ENCODE measurements at regions not wholly inside any gene's neighbourhood (a gene's known extent, or its start where the extent isn't known, plus 50 kb on each side); places are given as distances from the start of the nearest gene placed in this dataset.

- no peak overlapping the region for H3K4me2 ChIP-seq (ENCODE audit: insufficient read depth, low read length)
- DNase-seq (ENCODE audit: extremely low read depth in 1 of 4, low spot score in 3 of 4) (no peak), ATAC-seq (no peak), FAIRE-seq (no peak)
- H3K27ac ChIP-seq (ENCODE audit: extremely low read depth, low read depth, low read length), result no peak overlapping the region
- TF ChIP-seq CHD2 (IDR thresholded peaks at IDR 0.05; ENCODE audit: low read depth, low read length), result no peak
- no peak for TF ChIP-seq RBBP5 (IDR thresholded peaks at IDR 0.05; ENCODE audit: borderline replicate concordance, insufficient read depth, low read length, poor library complexity, severe bottlenecking)
- 0 out of 2 replicates have a peak, but pooled peaks have one; percentile 27 for TF ChIP-seq ATF3 (IDR thresholded peaks at IDR 0.05)
- no peak for TF ChIP-seq ATF3 (CRISPR knock-in tag; conservative IDR thresholded peaks at IDR 0.05)
- no peak for TF ChIP-seq CEBPG (CRISPR knock-in tag; IDR thresholded peaks at IDR 0.05)
- peak in 1 of 2 experiments; percentile 51; a peak in 2 of 4 replicates for TF ChIP-seq CEBPG (tag; conservative IDR thresholded peaks at IDR 0.05 in 1 of 2, IDR thresholded peaks at IDR 0.05 in 1 of 2)
- no peak for TF ChIP-seq HDAC3 (IDR thresholded peaks at IDR 0.05; ENCODE audit: borderline replicate concordance, partially characterized antibody)
- TF ChIP-seq FOXJ3 (CRISPR knock-in tag; IDR thresholded peaks at IDR 0.05), result no peak
- POLR2A ChIA-PET, result no interaction called here
- 2% methylated on average over 4 of the region's 4 CpGs for WGBS (ENCODE audit: insufficient coverage, low coverage, missing lambda C conversion rate)
- CTCF ChIA-PET (ENCODE audit: low intra/inter-chr PET ratio), result no interaction called here
- intact Hi-C loops (cut with micrococcal nuclease) (no loop called here), in situ Hi-C loops (cut with MboI) (no loop called here)
- no peaks in the 10 kb centered on the region for H4K20me1 ChIP-seq (replicated peaks; ENCODE audit: control insufficient read depth, insufficient read depth, low read length)
- no peak overlapping the region for H2AFZ ChIP-seq (ENCODE audit: low read depth, low read length)
- no peak overlapping the region for H3K4me3 ChIP-seq
- no peaks in the 10 kb centered on the region for H3K9me3 ChIP-seq (replicated peaks; ENCODE audit: control insufficient read depth, insufficient read depth, low read depth, low read length)
- no peaks in the 10 kb centered on the region for H3K79me2 ChIP-seq (ENCODE audit: control insufficient read depth, insufficient read depth, low read length)
- BruUV-seq (replicated peaks), result no TSS peak
- H3K4me1 ChIP-seq (replicated peaks in 1 of 2; ENCODE audit: control insufficient read depth in 2 of 2, insufficient read depth in 2 of 2, low read length in 2 of 2), result no peaks in the 10 kb centered on the region
- H3K27me3 ChIP-seq (ENCODE audit: control insufficient read depth in 2 of 2, insufficient read depth in 2 of 2, low read length in 2 of 2), result peaks cover 0 to 4% of the 10 kb centered on the region in 2 experiments; a peak in 1 of 5 replicates
- H3K36me3 ChIP-seq (ENCODE audit: control insufficient read depth, insufficient read depth, low read length), result no peaks in the 10 kb centered on the region
- no peak overlapping the region for H3K9ac ChIP-seq (ENCODE audit: insufficient read depth in 1 of 2, low read depth in 2 of 2, low read length in 2 of 2)
- no peaks in the 10 kb centered on the region for H3K9me1 ChIP-seq (ENCODE audit: control insufficient read depth, insufficient read depth, low read length)
These were observed 274.2 kb downstream of the ABCC12 start for GRCh38 chr16:47881574-47881973.
